Heart right ventricle (tissue), 16 donors: ENCODE measurements at regions not wholly inside any gene's neighbourhood (a gene's known extent, or its start where the extent isn't known, plus 50 kb on each side); places are given as distances from the start of the nearest gene placed in this dataset.

Experiments
- ATAC-seq, 8 donors: fragments of 200-7000 bp; cut with Tn5 transposase; one replicate each; pipeline ENCODE4 v1.9.1; 2020; ENCODE audit warnings: mild to moderate bottlenecking in 8 of 8, moderate library complexity in 8 of 8, moderate number of reproducible peaks in 1 of 8
- DNase-seq, 2 donors: peaks; one replicate each; pipeline ENCODE4 v3.0.0-alpha.2; 2020
- H3K27ac ChIP-seq, 10 donors: fragments of 200-600 bp; sonication (generic) in 2 of 10; one replicate each; pipeline versions ENCODE4 v1.5.0 to v1.8.0; 2020 to 2022; ENCODE audit warnings: mild to moderate bottlenecking in 3 of 10
- H3K27me3 ChIP-seq, 7 donors: fragments of 200-600 bp; one replicate each; pipeline ENCODE4 v1.8.0; 2021 to 2022; ENCODE audit warnings: mild to moderate bottlenecking in 2 of 7
- H3K36me3 ChIP-seq, 9 donors: fragments of 200-600 bp; sonication (generic) in 1 of 9; one replicate each; pipeline versions ENCODE4 v1.5.0 to v1.8.0; 2020 to 2022; ENCODE audit warnings: mild to moderate bottlenecking in 2 of 9
- H3K4me1 ChIP-seq, 9 donors: fragments of 200-600 bp; sonication (generic) in 1 of 9; one replicate each; pipeline versions ENCODE4 v1.5.0 to v1.8.0; 2020 to 2022; ENCODE audit warnings: mild to moderate bottlenecking in 4 of 9
- H3K4me3 ChIP-seq, 10 donors: fragments of 200-600 bp; sonication (generic) in 2 of 10; one replicate each; pipeline versions ENCODE4 v1.5.0 to v1.8.0; 2020 to 2022; ENCODE audit warnings: mild to moderate bottlenecking in 7 of 10, moderate library complexity in 2 of 10
- H3K9me3 ChIP-seq, 11 donors: fragments of 200-600 bp in 10 of 11; sonication (generic) in 2 of 11; one replicate each; pipeline versions ENCODE4 v1.5.0 to v1.8.0; 2013 to 2022; ENCODE audit warnings: mild to moderate bottlenecking in 2 of 11, control low read depth in 1 of 11, moderate library complexity in 1 of 11
- CTCF ChIP-seq, 9 donors: fragments of 200-600 bp; sonication (generic) in 2 of 9; IDR thresholded peaks; one replicate each; pipeline versions ENCODE4 v1.5.0 to v1.8.0; 2021 to 2022; ENCODE audit warnings: antibody characterized with exemption in 9 of 9, mild to moderate bottlenecking in 5 of 9, moderate library complexity in 1 of 9
- WGBS, 2 donors: extraction: QIAGEN DNeasy Blood & Tissue Kit; methylation state at CpG; one replicate each; pipeline ENCODE4 v1.1.7; 2013; ENCODE audit warnings: inconsistent platforms in 1 of 2; 5-methylcytosine and 5-hydroxymethylcytosine counted together
- intact Hi-C, 10 donors: fragments of 100-400 bp; cut with DNase I; formaldehyde crosslinking; loops; one replicate each; pipeline versions ENCODE4 v1.11.1 to v1.14.2; 2022
- donor health status: Arrhythmogenic right ventricular cardiomyopathy.
- donor health status: ischemic (EF 13 %, LVEDD 7.1; RV severe dilation, severe dysfunction).
- donor health status: healthy with polysubstance abuse.
- donor health status: DM: no; HTN: yes; CAD: no.
- donor health status: DM: no; HTN: no; CAD: no.
- donor health status: ischemic (EF 25% LVEDD 6.9; RV normal size, moderate dysfunction).
- donor health status: ischemic (EF 25% LVEDD 5.7; RV mildly dilated, moderate dysfunction).
- donor health status: healthy.
- donor health status: DM: yes; HTN: yes; CAD: no.
- donor health status: Ischemic cardiomyopathy.
- donor health status: ischemic (EF 35%, LVEDD 5.7; RV mildly dilated, moderate dysfunction).
- donor health status: nonischemic (EF 11% LVEDD 7.7; RV severe dilation, severe dysfunction).
- donor health status: DM: yes; HTN: yes; CAD: no.
- donor health status: PGD.
- donor health status: ischemic (EF 29% LVEDD 5.4; RV normal size, mild dysfunction).
- donor health status: nonischemic (EF 23%, LVEDD 6.1; RV moderate dilation, normal function).

DNA sequence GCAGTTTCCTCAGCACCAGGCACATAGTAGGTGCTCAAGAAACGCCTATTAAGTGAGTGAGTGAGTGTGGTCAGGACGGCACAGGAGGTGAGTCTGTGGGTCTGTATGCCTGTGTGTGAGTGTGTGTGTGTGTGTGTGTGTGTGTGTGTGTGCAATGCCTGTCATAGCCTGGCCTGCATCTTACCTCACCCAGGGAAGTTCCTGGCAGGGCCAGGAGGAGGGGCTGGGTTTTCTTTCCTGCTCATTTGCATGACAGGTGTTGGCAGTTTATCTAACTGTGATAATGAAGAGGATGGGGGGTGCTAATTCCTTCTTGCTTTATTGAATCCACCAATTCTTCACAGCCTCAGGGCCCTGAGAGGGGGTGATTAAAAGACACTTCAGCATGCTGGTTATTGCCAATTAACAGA lies 146.7 kb upstream of the MLN start:
- no peaks in the 10 kb centered on the region for H3K36me3 ChIP-seq
- no peak overlapping the region for H3K4me3 ChIP-seq
- DNase-seq = no peak
- TF ChIP-seq CTCF (IDR thresholded peaks at IDR 0.05) = no peak
- H3K4me1 ChIP-seq = no peaks in the 10 kb centered on the region
- H3K27me3 ChIP-seq = peaks cover 0 to 58% (median 19%) of the 10 kb centered on the region in 7 donors
- no peaks in the 10 kb centered on the region for H3K9me3 ChIP-seq
- H3K27ac ChIP-seq = no peak overlapping the region
- WGBS, 2 donors = 49 to 77% methylated on average over 2 of the region's 2 CpGs
- no peak for ATAC-seq
- intact Hi-C loops = no loop called here

DNA sequence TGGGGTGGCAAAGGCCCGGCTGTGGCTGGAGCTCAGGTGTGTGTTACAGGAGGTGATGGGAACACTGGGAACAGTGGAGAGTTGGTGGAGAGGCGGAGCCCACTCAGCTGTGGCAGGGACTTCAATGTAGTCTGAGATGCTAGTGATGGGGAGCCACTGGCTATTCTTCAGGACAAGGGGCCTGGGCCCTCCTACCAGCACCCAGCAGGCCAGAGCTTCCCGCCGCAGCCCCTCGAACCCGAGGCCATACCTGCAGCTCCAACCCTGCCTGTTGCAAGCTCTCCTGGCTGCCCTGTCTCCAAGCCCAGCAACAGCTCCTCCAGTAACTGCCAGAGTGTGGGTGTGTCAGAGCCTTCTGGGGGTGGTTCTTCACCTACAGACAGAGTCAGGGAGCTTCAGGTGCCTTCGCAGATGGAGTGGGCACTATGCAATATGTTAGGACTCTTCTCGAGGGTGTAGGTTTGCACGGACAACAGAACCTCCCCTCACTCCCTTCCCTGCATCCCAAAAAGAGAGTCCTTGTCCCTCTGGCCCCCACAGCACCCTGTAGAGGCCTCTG lies 146.2 kb upstream of the MLN start:
- H3K4me1 ChIP-seq = no peaks in the 10 kb centered on the region
- peaks cover 0 to 56% (median 22%) of the 10 kb centered on the region in 7 donors for H3K27me3 ChIP-seq
- H3K27ac ChIP-seq = no peak overlapping the region
- intact Hi-C loops = no loop called here
- ATAC-seq = no peak
- no peaks in the 10 kb centered on the region for H3K9me3 ChIP-seq
- no peaks in the 10 kb centered on the region for H3K36me3 ChIP-seq
- 87 to 90% methylated on average over 9 of the region's 9 CpGs for WGBS, 2 donors
- TF ChIP-seq CTCF (IDR thresholded peaks at IDR 0.05) = no peak
- no peak overlapping the region for H3K4me3 ChIP-seq
- DNase-seq = no peak

- DNase-seq (no peak), ATAC-seq (no peak)
- H3K9me3 ChIP-seq = no peaks in the 10 kb centered on the region
- WGBS, 2 donors = 74 to 82% methylated on average over 5 of the region's 5 CpGs
- H3K27ac ChIP-seq = no peak overlapping the region
- no peak for TF ChIP-seq CTCF (IDR thresholded peaks at IDR 0.05)
- H3K27me3 ChIP-seq = peaks cover 0 to 49% (median 25%) of the 10 kb centered on the region in 7 donors
- intact Hi-C loops = no loop called here
- H3K4me1 ChIP-seq = no peaks in the 10 kb centered on the region
- no peak overlapping the region for H3K4me3 ChIP-seq
- no peaks in the 10 kb centered on the region for H3K36me3 ChIP-seq
These were observed 145.3 kb upstream of the MLN start for GRCh38 chr6:33949111-33949510.

DNA sequence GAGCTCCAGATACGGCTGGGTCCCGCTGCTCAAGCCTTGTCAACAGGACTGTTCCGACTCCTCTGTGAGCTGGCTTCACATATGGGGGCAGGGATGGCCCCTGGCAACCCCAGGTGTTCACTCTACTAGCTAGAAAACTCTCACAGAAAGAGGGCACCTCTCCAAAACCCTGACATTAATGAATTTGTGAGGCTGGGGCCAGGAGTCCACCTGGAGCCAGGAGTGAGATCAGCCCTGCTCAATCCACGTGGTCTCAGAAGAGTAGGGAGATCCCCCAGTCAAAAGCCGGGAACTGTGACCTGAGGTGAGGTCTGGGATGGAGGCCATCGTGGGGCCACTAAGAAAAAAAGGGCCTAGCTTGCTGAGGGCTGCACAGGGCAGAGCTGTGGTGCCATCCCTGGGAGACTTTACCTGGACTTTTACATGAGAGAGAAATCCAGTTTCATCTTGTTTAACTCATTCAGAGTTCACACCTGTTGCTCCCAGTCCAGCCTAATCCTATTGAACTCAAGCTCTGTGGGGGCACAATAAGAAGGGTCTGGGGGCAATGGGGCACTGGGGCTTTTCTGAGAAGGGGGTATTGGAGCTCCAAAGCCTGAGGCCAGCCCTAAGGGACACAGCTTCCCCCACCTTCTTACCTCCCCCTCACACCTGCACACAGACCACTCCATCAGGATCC lies 144.3 kb upstream of the MLN start:
- H3K9me3 ChIP-seq = no peaks in the 10 kb centered on the region
- peaks cover 0 to 55% (median 28%) of the 10 kb centered on the region in 7 donors for H3K27me3 ChIP-seq
- H3K27ac ChIP-seq = no peak overlapping the region
- WGBS, 2 donors = 81% methylated on average over 6 of the region's 6 CpGs
- no peaks in the 10 kb centered on the region for H3K4me1 ChIP-seq
- TF ChIP-seq CTCF (IDR thresholded peaks at IDR 0.05) = no peak
- ATAC-seq (no peak), DNase-seq (no peak)
- intact Hi-C loops = no loop called here
- H3K36me3 ChIP-seq = no peaks in the 10 kb centered on the region
- no peak overlapping the region for H3K4me3 ChIP-seq
